ENCODE measurements at regions not wholly inside any gene's neighbourhood (a gene's known extent, or its start where the extent isn't known, plus 50 kb on each side); places are given as distances from the start of the nearest gene placed in this dataset.

DNA sequence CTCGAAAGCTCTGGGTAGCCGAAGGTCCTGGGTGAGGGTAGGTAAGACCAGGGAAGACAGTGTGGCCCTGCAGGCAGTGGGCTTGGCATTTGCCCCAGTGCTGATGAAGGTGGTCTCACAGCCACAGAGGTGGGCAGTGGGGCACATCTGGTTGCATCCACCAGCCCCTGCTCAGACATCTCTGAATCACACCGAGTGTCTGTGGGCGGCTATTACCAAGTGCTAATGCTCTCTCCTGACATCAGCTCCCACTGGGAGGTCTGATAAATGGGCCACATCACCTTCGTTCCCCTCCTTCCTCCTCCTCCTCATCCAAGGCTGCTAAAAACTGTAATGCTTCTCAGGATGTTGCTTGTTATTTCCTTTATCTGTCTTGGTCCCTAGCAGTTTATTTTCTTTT is 330.9 kb upstream of the COBL start:
- Mint-ChIP-seq H3K36me3 (ENCODE audit: insufficient read depth) (no peaks in the 10 kb centered on the region), H3K4me1 (ENCODE audit: low read depth) (peaks cover 4% of the 10 kb centered on the region)

GRCh38 chr7:51645702-51646298 is 329.2 kb upstream of the COBL start:
- H3K4me3 Mint-ChIP-seq (ENCODE audit: low read depth), result no peak overlapping the region
- peak overlapping the region; percentile 53 for H3K27ac Mint-ChIP-seq
- H3K9me3 Mint-ChIP-seq (ENCODE audit: low read depth), result no peaks in the 10 kb centered on the region
- TF ChIP-seq CTCF (IDR thresholded peaks at IDR 0.05; ENCODE audit: unreplicated experiment), result no peak
- peaks cover 4% of the 10 kb centered on the region for H3K4me1 Mint-ChIP-seq (ENCODE audit: low read depth)
- H3K27me3 Mint-ChIP-seq, result peaks cover 61% of the 10 kb centered on the region
- H3K36me3 Mint-ChIP-seq (ENCODE audit: insufficient read depth), result no peaks in the 10 kb centered on the region
- DNase-seq (ENCODE audit: low spot score, unreplicated experiment), result no peak

More for the DNA sequence above, 330.9 kb upstream of the COBL start:
- Mint-ChIP-seq H3K27ac (no peak overlapping the region), H3K9me3 (ENCODE audit: low read depth) (no peaks in the 10 kb centered on the region), H3K27me3 (peaks cover 53% of the 10 kb centered on the region), H3K4me3 (ENCODE audit: low read depth) (no peak overlapping the region)
- DNase-seq (ENCODE audit: low spot score, unreplicated experiment), result no peak
- no peak for TF ChIP-seq CTCF (IDR thresholded peaks at IDR 0.05; ENCODE audit: unreplicated experiment)

- Mint-ChIP-seq H3K9me3 (ENCODE audit: low read depth) (no peaks in the 10 kb centered on the region), H3K27me3 (peaks cover 62% of the 10 kb centered on the region), H3K36me3 (ENCODE audit: insufficient read depth) (no peaks in the 10 kb centered on the region), H3K27ac (no peak overlapping the region), H3K4me1 (ENCODE audit: low read depth) (peaks cover 4% of the 10 kb centered on the region), H3K4me3 (ENCODE audit: low read depth) (no peak overlapping the region)
- DNase-seq (ENCODE audit: low spot score, unreplicated experiment), result no peak
- no peak for TF ChIP-seq CTCF (IDR thresholded peaks at IDR 0.05; ENCODE audit: unreplicated experiment)
Observed at GRCh38 chr7:51645255-51645654, 328.6 kb upstream of the COBL start.

DNA sequence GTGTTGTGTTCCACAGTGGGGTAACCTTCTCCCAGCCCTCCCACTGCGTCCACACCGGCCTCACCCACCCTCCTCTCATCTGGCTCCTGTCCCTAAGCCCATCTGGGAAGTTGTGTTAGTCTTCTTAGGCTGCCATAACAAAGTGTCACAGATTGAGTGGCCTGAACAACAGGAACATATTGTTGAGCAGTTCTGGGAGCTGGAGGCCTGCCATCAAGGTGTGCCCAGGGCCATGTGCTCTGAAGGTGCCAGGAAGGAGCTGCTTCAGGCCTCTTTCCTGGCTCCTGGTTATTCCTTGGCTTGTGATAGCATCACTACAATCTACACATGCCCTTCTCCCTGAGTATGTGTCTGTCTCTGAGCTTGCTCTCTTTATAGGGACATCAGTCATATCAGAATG is 327.6 kb upstream of the COBL start:
- Mint-ChIP-seq H3K36me3 (ENCODE audit: insufficient read depth) (no peaks in the 10 kb centered on the region), H3K4me3 (ENCODE audit: low read depth) (no peak overlapping the region), H3K4me1 (ENCODE audit: low read depth) (peaks cover 4% of the 10 kb centered on the region), H3K9me3 (ENCODE audit: low read depth) (no peaks in the 10 kb centered on the region), H3K27ac (no peak overlapping the region), H3K27me3 (peaks cover 59% of the 10 kb centered on the region)
- DNase-seq (ENCODE audit: low spot score, unreplicated experiment), result no peak
- no peak for TF ChIP-seq CTCF (IDR thresholded peaks at IDR 0.05; ENCODE audit: unreplicated experiment)

DNA sequence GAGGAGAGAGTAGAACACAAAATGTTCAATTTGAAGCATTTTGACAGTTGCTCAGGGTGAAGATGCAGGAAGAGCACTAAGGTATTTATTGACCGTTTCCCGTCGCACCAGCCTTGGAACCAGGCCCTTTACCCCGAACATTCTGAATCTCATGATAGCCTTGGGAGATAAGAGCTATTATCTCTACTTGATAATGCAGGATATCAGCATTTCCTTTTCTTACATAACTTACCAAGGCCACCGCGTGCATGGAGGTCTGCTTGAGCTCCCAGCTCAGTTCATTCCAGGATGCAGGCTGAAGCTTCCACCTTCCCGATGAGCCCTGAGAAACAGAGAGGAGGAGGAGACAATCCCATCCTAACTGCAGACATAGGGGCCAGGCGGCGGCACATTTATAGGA is 324.2 kb upstream of the COBL start:
- no peak for TF ChIP-seq CTCF (IDR thresholded peaks at IDR 0.05; ENCODE audit: unreplicated experiment)
- no peaks in the 10 kb centered on the region for H3K9me3 Mint-ChIP-seq (ENCODE audit: low read depth)
- H3K27ac Mint-ChIP-seq, result no peak overlapping the region
- H3K4me1 Mint-ChIP-seq (ENCODE audit: low read depth), result peaks cover under 1% of the 10 kb centered on the region
- DNase-seq (ENCODE audit: low spot score, unreplicated experiment), result no peak
- H3K27me3 Mint-ChIP-seq, result peaks cover 47% of the 10 kb centered on the region
- H3K4me3 Mint-ChIP-seq (ENCODE audit: low read depth), result no peak overlapping the region
- no peaks in the 10 kb centered on the region for H3K36me3 Mint-ChIP-seq (ENCODE audit: insufficient read depth)

All from progenitor cell of endocrine pancreas (in vitro differentiated cells).